Stromal cell of bone marrow (primary cell): ENCODE measurements at regions not wholly inside any gene's neighbourhood (a gene's known extent, or its start where the extent isn't known, plus 50 kb on each side); places are given as distances from the start of the nearest gene placed in this dataset.
"Not testable (repeated sequence)": the region's sequence is repeated elsewhere in the genome, so short reads cannot be mapped to it uniquely, and the experiment has no call there.

Source experiments
- DNase-seq: peaks from one replicate; pipeline ENCODE4 v3.0.0-alpha.2; 2012; ENCODE audit warnings: low read depth

GRCh38 chr3:17894434-17895060 lies 152.1 kb upstream of the TBC1D5 start:
- peak; percentile 37 for DNase-seq

- peak; percentile 28 for DNase-seq
These were observed 148.9 kb upstream of the TBC1D5 start for GRCh38 chr3:17891139-17891856.

- DNase-seq = no peak
These were observed 143.6 kb upstream of the TBC1D5 start for GRCh38 chr3:17885986-17886385.

GRCh38 chr3:17882981-17883380 lies 140.6 kb upstream of the TBC1D5 start:
- no peak for DNase-seq

GRCh38 chr3:17877299-17877698 lies 134.9 kb upstream of the TBC1D5 start:
- DNase-seq = no peak

- DNase-seq = no peak
These were observed 132.2 kb upstream of the TBC1D5 start for GRCh38 chr3:17874636-17875035.

- DNase-seq = no peak
These were observed 130.0 kb upstream of the TBC1D5 start for GRCh38 chr3:17872457-17872856.

GRCh38 chr3:17865631-17866030 lies 123.2 kb upstream of the TBC1D5 start:
- no peak for DNase-seq

- DNase-seq = no peak
These were observed 119.0 kb upstream of the TBC1D5 start for GRCh38 chr3:17861476-17861875.

GRCh38 chr3:17860840-17861471 lies 118.5 kb upstream of the TBC1D5 start:
- not testable (repeated sequence) for DNase-seq

- DNase-seq = no peak
These were observed 109.8 kb upstream of the TBC1D5 start for GRCh38 chr3:17852217-17852616.

GRCh38 chr3:17850448-17850847 lies 108.0 kb upstream of the TBC1D5 start:
- DNase-seq = no peak

GRCh38 chr3:17848102-17848501 lies 105.7 kb upstream of the TBC1D5 start:
- DNase-seq = no peak

GRCh38 chr3:17847156-17847555 lies 104.7 kb upstream of the TBC1D5 start:
- no peak for DNase-seq

GRCh38 chr3:17846466-17846865 lies 104.0 kb upstream of the TBC1D5 start:
- DNase-seq = peak; percentile 37

- no peak for DNase-seq
These were observed 102.8 kb upstream of the TBC1D5 start for GRCh38 chr3:17845026-17845812.

GRCh38 chr3:17844236-17844635 lies 101.8 kb upstream of the TBC1D5 start:
- no peak for DNase-seq

- no peak for DNase-seq
These were observed 98.9 kb upstream of the TBC1D5 start for GRCh38 chr3:17841190-17841828.

- no peak for DNase-seq
These were observed 98.2 kb upstream of the TBC1D5 start for GRCh38 chr3:17840651-17841050.

GRCh38 chr3:17840126-17840525 lies 97.7 kb upstream of the TBC1D5 start:
- no peak for DNase-seq

- DNase-seq = no peak
These were observed 94.5 kb upstream of the TBC1D5 start for GRCh38 chr3:17836919-17837318.

- no peak for DNase-seq
These were observed 93.7 kb upstream of the TBC1D5 start for GRCh38 chr3:17836092-17836491.
